DMS153 (cell line): ENCODE measurements at regions not wholly inside any gene's neighbourhood (a gene's known extent, or its start where the extent isn't known, plus 50 kb on each side); places are given as distances from the start of the nearest gene placed in this dataset.

Experiments used
- DNase-seq: peaks from one replicate; lab custom pipeline; 2025; lab: John Stamatoyannopoulos, UW

- no peak for DNase-seq
Observed at GRCh38 chr5:143497749-143498148, 94.3 kb upstream of the NR3C1 start.

- DNase-seq: no peak
Observed at GRCh38 chr5:143496943-143497342, 93.5 kb upstream of the NR3C1 start.

GRCh38 chr5:143495821-143496275 lies 92.4 kb upstream of the NR3C1 start:
- no peak for DNase-seq

GRCh38 chr5:143495110-143495509 lies 91.6 kb upstream of the NR3C1 start:
- no peak for DNase-seq

GRCh38 chr5:143494595-143494994 lies 91.1 kb upstream of the NR3C1 start:
- no peak for DNase-seq

GRCh38 chr5:143494162-143494561 lies 90.7 kb upstream of the NR3C1 start:
- DNase-seq: no peak

- DNase-seq: no peak
Observed at GRCh38 chr5:143492783-143493182, 89.3 kb upstream of the NR3C1 start.

- DNase-seq: no peak
Observed at GRCh38 chr5:143491646-143492045, 88.2 kb upstream of the NR3C1 start.

GRCh38 chr5:143488381-143488780 lies 84.9 kb upstream of the NR3C1 start:
- DNase-seq: no peak

- no peak for DNase-seq
Observed at GRCh38 chr5:143484601-143485000, 81.1 kb upstream of the NR3C1 start.

GRCh38 chr5:143481697-143482531 lies 78.4 kb upstream of the NR3C1 start:
- no peak for DNase-seq

- DNase-seq: no peak
Observed at GRCh38 chr5:143480001-143480400, 76.5 kb upstream of the NR3C1 start.

GRCh38 chr5:143479394-143479793 lies 75.9 kb upstream of the NR3C1 start:
- DNase-seq: no peak

- DNase-seq: no peak
Observed at GRCh38 chr5:143476601-143477211, 73.2 kb upstream of the NR3C1 start.

GRCh38 chr5:143474616-143475015 lies 71.1 kb upstream of the NR3C1 start:
- no peak for DNase-seq

- DNase-seq: no peak
Observed at GRCh38 chr5:143473481-143473880, 70.0 kb upstream of the NR3C1 start.

GRCh38 chr5:143472576-143472975 lies 69.1 kb upstream of the NR3C1 start:
- no peak for DNase-seq

GRCh38 chr5:143471666-143472464 lies 68.4 kb upstream of the NR3C1 start:
- no peak for DNase-seq

GRCh38 chr5:143471041-143471509 lies 67.6 kb upstream of the NR3C1 start:
- no peak for DNase-seq

GRCh38 chr5:143470120-143470519 lies 66.6 kb upstream of the NR3C1 start:
- DNase-seq: no peak

- DNase-seq: no peak
Observed at GRCh38 chr5:143469125-143469524, 65.6 kb upstream of the NR3C1 start.

GRCh38 chr5:143466632-143467031 lies 63.1 kb upstream of the NR3C1 start:
- DNase-seq: no peak
